ENCODE measurements at regions not wholly inside any gene's neighbourhood (a gene's known extent, or its start where the extent isn't known, plus 50 kb on each side); places are given as distances from the start of the nearest gene placed in this dataset.

DNA sequence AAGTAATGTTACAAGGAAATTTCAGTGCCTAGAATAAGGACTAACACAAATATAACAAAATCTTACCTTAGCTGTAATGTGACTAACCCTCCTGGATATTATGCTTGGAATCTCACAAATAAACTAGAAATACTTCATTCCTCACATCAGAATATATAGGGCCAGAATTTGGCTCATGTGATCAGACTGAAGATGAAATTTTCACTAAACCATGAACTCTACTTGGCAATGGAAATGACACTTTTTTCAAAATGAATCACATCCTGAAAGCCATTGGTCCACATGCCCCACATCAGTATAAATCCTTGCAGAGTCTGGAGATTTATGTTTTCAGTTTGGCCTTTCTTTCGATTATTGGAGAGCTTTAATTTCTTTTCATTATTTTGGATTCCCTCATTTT is 227.8 kb downstream of the NRIP1 start:
- TF ChIP-seq CTCF (conservative IDR thresholded peaks at IDR 0.05 in 1 of 2, IDR thresholded peaks at IDR 0.05 in 1 of 2; ENCODE audit: extremely low read depth in 1 of 2, insufficient read depth in 1 of 2, low read depth in 1 of 2, low read length in 2 of 2), result no peak
- TF ChIP-seq EZH2 (IDR thresholded peaks at IDR 0.05; ENCODE audit: borderline replicate concordance, low read length), result no peak

All from mammary epithelial cell (primary cell).